ENCODE measurements at regions not wholly inside any gene's neighbourhood (a gene's known extent, or its start where the extent isn't known, plus 50 kb on each side); places are given as distances from the start of the nearest gene placed in this dataset.
A peak's percentile ranks its signal among the peaks of the same experiment; 100 is the strongest.

- no peak overlapping the region for H3K4me3 ChIP-seq (ENCODE audit: low read depth, low read length)
- no peaks in the 10 kb centered on the region for H3K36me3 ChIP-seq (ENCODE audit: control insufficient read depth, insufficient read depth, low read length)
- H3K9me3 ChIP-seq (ENCODE audit: control insufficient read depth, insufficient read depth, low read depth, low read length), result peaks cover 17% of the 10 kb centered on the region
- no peak overlapping the region for H3K9ac ChIP-seq (ENCODE audit: low read length)
- no peak overlapping the region for H3K27ac ChIP-seq (ENCODE audit: low read depth, low read length)
- H3K27me3 ChIP-seq (ENCODE audit: control insufficient read depth, insufficient read depth, low read length), result no peaks in the 10 kb centered on the region
- H3K4me1 ChIP-seq (ENCODE audit: control insufficient read depth, insufficient read depth, low read length), result peaks cover 24% of the 10 kb centered on the region
Measured at GRCh38 chr5:56617998-56618397, 197.4 kb upstream of the MAP3K1 start.

- H3K27ac ChIP-seq (ENCODE audit: low read depth, low read length), result no peak overlapping the region
- peaks cover 20% of the 10 kb centered on the region for H3K9me3 ChIP-seq (ENCODE audit: control insufficient read depth, insufficient read depth, low read depth, low read length)
- H3K9ac ChIP-seq (ENCODE audit: low read length), result no peak overlapping the region
- H3K4me3 ChIP-seq (ENCODE audit: low read depth, low read length), result no peak overlapping the region
- H3K36me3 ChIP-seq (ENCODE audit: control insufficient read depth, insufficient read depth, low read length), result no peaks in the 10 kb centered on the region
- H3K4me1 ChIP-seq (ENCODE audit: control insufficient read depth, insufficient read depth, low read length), result peaks cover 24% of the 10 kb centered on the region
- no peaks in the 10 kb centered on the region for H3K27me3 ChIP-seq (ENCODE audit: control insufficient read depth, insufficient read depth, low read length)
Measured at GRCh38 chr5:56616454-56617160, 198.7 kb upstream of the MAP3K1 start.

- Histone ChIP-seq H3K9ac (ENCODE audit: low read length) (no peak overlapping the region), H3K4me1 (ENCODE audit: control insufficient read depth, insufficient read depth, low read length) (peaks cover 24% of the 10 kb centered on the region), H3K27me3 (ENCODE audit: control insufficient read depth, insufficient read depth, low read length) (no peaks in the 10 kb centered on the region), H3K36me3 (ENCODE audit: control insufficient read depth, insufficient read depth, low read length) (no peaks in the 10 kb centered on the region), H3K27ac (ENCODE audit: low read depth, low read length) (no peak overlapping the region), H3K9me3 (ENCODE audit: control insufficient read depth, insufficient read depth, low read depth, low read length) (peaks cover 27% of the 10 kb centered on the region), H3K4me3 (ENCODE audit: low read depth, low read length) (no peak overlapping the region)
Measured at GRCh38 chr5:56615361-56616153, 199.8 kb upstream of the MAP3K1 start.

- Histone ChIP-seq H3K36me3 (ENCODE audit: control insufficient read depth, insufficient read depth, low read length) (no peaks in the 10 kb centered on the region), H3K9me3 (ENCODE audit: control insufficient read depth, insufficient read depth, low read depth, low read length) (peaks cover 16% of the 10 kb centered on the region), H3K4me1 (ENCODE audit: control insufficient read depth, insufficient read depth, low read length) (peaks cover 42% of the 10 kb centered on the region), H3K27me3 (ENCODE audit: control insufficient read depth, insufficient read depth, low read length) (no peaks in the 10 kb centered on the region), H3K27ac (ENCODE audit: low read depth, low read length) (no peak overlapping the region), H3K9ac (ENCODE audit: low read length) (no peak overlapping the region), H3K4me3 (ENCODE audit: low read depth, low read length) (no peak overlapping the region)
Measured at GRCh38 chr5:56612759-56613158, 202.6 kb upstream of the MAP3K1 start.

- peaks cover 46% of the 10 kb centered on the region for H3K4me1 ChIP-seq (ENCODE audit: control insufficient read depth, insufficient read depth, low read length)
- H3K36me3 ChIP-seq (ENCODE audit: control insufficient read depth, insufficient read depth, low read length), result no peaks in the 10 kb centered on the region
- H3K9ac ChIP-seq (ENCODE audit: low read length), result no peak overlapping the region
- no peaks in the 10 kb centered on the region for H3K27me3 ChIP-seq (ENCODE audit: control insufficient read depth, insufficient read depth, low read length)
- H3K9me3 ChIP-seq (ENCODE audit: control insufficient read depth, insufficient read depth, low read depth, low read length), result peaks cover 12% of the 10 kb centered on the region
- no peak overlapping the region for H3K4me3 ChIP-seq (ENCODE audit: low read depth, low read length)
- no peak overlapping the region for H3K27ac ChIP-seq (ENCODE audit: low read depth, low read length)
Measured at GRCh38 chr5:56612353-56612752, 203.0 kb upstream of the MAP3K1 start.

GRCh38 chr5:56610093-56610698 lies 205.2 kb upstream of the MAP3K1 start:
- Histone ChIP-seq H3K4me1 (ENCODE audit: control insufficient read depth, insufficient read depth, low read length) (peaks cover 33% of the 10 kb centered on the region), H3K4me3 (ENCODE audit: low read depth, low read length) (no peak overlapping the region), H3K9me3 (ENCODE audit: control insufficient read depth, insufficient read depth, low read depth, low read length) (peaks cover 9% of the 10 kb centered on the region), H3K27ac (ENCODE audit: low read depth, low read length) (no peak overlapping the region), H3K36me3 (ENCODE audit: control insufficient read depth, insufficient read depth, low read length) (no peaks in the 10 kb centered on the region), H3K9ac (ENCODE audit: low read length) (no peak overlapping the region), H3K27me3 (ENCODE audit: control insufficient read depth, insufficient read depth, low read length) (no peaks in the 10 kb centered on the region)

- Histone ChIP-seq H3K36me3 (ENCODE audit: control insufficient read depth, insufficient read depth, low read length) (no peaks in the 10 kb centered on the region), H3K4me1 (ENCODE audit: control insufficient read depth, insufficient read depth, low read length) (peaks cover 24% of the 10 kb centered on the region), H3K9ac (ENCODE audit: low read length) (peak overlapping the region; percentile 22), H3K9me3 (ENCODE audit: control insufficient read depth, insufficient read depth, low read depth, low read length) (peaks cover 9% of the 10 kb centered on the region), H3K27me3 (ENCODE audit: control insufficient read depth, insufficient read depth, low read length) (no peaks in the 10 kb centered on the region), H3K4me3 (ENCODE audit: low read depth, low read length) (no peak overlapping the region), H3K27ac (ENCODE audit: low read depth, low read length) (no peak overlapping the region)
Measured at GRCh38 chr5:56608217-56608925, 207.0 kb upstream of the MAP3K1 start.

- H3K36me3 ChIP-seq (ENCODE audit: control insufficient read depth, insufficient read depth, low read length), result no peaks in the 10 kb centered on the region
- no peak overlapping the region for H3K27ac ChIP-seq (ENCODE audit: low read depth, low read length)
- peak overlapping the region; percentile 22 for H3K9ac ChIP-seq (ENCODE audit: low read length)
- no peaks in the 10 kb centered on the region for H3K27me3 ChIP-seq (ENCODE audit: control insufficient read depth, insufficient read depth, low read length)
- H3K4me1 ChIP-seq (ENCODE audit: control insufficient read depth, insufficient read depth, low read length), result peaks cover 24% of the 10 kb centered on the region
- no peak overlapping the region for H3K4me3 ChIP-seq (ENCODE audit: low read depth, low read length)
- H3K9me3 ChIP-seq (ENCODE audit: control insufficient read depth, insufficient read depth, low read depth, low read length), result peaks cover 9% of the 10 kb centered on the region
Measured at GRCh38 chr5:56607551-56607950, 207.8 kb upstream of the MAP3K1 start.

GRCh38 chr5:56607074-56607473 lies 208.3 kb upstream of the MAP3K1 start:
- Histone ChIP-seq H3K27me3 (ENCODE audit: control insufficient read depth, insufficient read depth, low read length) (no peaks in the 10 kb centered on the region), H3K4me1 (ENCODE audit: control insufficient read depth, insufficient read depth, low read length) (peaks cover 24% of the 10 kb centered on the region), H3K36me3 (ENCODE audit: control insufficient read depth, insufficient read depth, low read length) (no peaks in the 10 kb centered on the region), H3K27ac (ENCODE audit: low read depth, low read length) (no peak overlapping the region), H3K9ac (ENCODE audit: low read length) (no peak overlapping the region), H3K4me3 (ENCODE audit: low read depth, low read length) (no peak overlapping the region), H3K9me3 (ENCODE audit: control insufficient read depth, insufficient read depth, low read depth, low read length) (peaks cover 9% of the 10 kb centered on the region)

GRCh38 chr5:56606192-56606591 lies 209.2 kb upstream of the MAP3K1 start:
- no peaks in the 10 kb centered on the region for H3K36me3 ChIP-seq (ENCODE audit: control insufficient read depth, insufficient read depth, low read length)
- no peaks in the 10 kb centered on the region for H3K27me3 ChIP-seq (ENCODE audit: control insufficient read depth, insufficient read depth, low read length)
- no peak overlapping the region for H3K4me3 ChIP-seq (ENCODE audit: low read depth, low read length)
- H3K27ac ChIP-seq (ENCODE audit: low read depth, low read length), result no peak overlapping the region
- H3K4me1 ChIP-seq (ENCODE audit: control insufficient read depth, insufficient read depth, low read length), result peaks cover 24% of the 10 kb centered on the region
- peaks cover 3% of the 10 kb centered on the region; the same call in 1 of the 2 replicates for H3K9me3 ChIP-seq (ENCODE audit: control insufficient read depth, insufficient read depth, low read depth, low read length)
- no peak overlapping the region for H3K9ac ChIP-seq (ENCODE audit: low read length)
